GM19395 (cell line): ENCODE measurements at regions not wholly inside any gene's neighbourhood (a gene's known extent, or its start where the extent isn't known, plus 50 kb on each side); places are given as distances from the start of the nearest gene placed in this dataset.

Experiments
- ATAC-seq: cut with Tn5 transposase; IDR thresholded peaks from one replicate; pipeline ENCODE4 v1.9.1; 2021; ENCODE audit warnings: mild to moderate bottlenecking, moderate library complexity; ENCODE audit not compliant: unreplicated experiment

GRCh38 chr2:147792966-147793617 is 51.7 kb upstream of the ACVR2A start:
- ATAC-seq, result no peak

- ATAC-seq, result no peak
Observed at GRCh38 chr2:147790580-147790979, 54.2 kb upstream of the ACVR2A start.

- ATAC-seq, result no peak
Observed at GRCh38 chr2:147789720-147790119, 55.1 kb upstream of the ACVR2A start.

DNA sequence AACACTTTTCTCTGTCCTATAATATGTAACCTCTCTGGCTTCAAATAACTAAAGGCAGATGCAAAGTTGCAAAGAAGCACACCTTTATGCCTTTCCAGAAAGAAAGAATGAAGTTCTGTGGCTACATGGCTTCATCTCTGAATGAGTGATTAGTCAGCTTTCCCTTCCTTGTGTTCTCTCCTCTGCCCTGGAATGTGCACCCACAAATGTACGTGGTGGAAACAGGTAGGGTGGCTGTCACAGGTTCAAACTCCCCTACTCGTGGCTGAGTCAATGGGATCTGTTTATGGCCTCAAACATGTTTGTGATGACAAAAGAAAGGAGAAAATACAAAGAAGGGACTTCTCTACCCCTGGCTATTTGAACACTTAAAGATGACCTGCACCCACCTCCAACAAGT is 55.5 kb upstream of the ACVR2A start:
- ATAC-seq, result no peak

DNA sequence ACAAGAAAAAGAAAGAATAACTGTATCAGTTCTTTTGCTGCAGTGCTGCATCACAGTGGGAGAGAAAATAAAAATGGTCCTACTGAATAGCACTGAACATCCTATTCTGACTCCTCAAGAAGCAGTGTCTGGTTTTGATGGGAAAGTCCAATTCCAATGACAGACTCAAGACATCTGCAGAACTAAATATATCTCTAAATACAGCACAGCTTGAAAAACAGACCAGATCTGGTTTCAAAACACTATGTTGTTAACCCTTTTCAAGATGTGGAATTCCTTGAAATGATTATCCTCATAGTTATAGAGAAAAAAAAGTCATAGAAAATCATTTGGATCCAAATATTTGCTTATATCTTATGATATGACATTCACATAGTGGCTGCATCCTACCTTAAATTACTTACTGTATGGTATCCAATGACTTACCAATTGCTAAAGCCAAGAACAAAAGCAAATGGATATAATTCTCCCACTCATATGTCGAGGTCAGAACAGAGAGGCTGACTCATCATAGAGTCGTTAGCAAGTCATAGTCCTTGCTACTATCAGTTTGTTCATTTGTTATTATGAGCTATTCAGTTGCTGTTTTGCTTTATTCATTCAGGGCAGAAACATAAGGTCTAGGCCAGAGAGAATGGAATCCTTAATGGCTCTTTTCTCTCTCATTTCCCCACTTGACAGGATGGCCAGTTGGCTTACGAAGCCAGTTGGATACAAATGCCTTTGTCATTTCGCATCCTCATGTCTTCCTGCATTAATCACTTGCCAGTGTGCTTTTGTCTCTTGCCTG is 62.5 kb upstream of the ACVR2A start:
- no peak for ATAC-seq

DNA sequence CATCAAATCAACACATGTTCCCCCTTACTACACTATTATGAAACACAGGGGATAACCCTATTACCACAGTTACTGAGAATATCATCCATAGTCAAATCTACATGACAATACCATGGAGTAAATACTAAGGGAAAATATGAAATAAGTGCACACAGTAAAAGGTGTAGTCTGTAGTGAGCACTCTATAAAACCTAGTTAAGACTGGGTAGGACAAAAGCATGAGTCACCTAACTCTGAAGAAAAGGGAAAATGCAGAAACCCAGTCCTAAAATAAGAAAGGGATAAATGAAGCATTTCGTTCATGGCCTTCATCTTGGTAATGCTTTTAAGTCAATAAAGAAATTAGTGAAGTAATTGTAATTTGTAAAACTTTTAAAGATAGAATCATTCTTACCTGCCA is 65.4 kb upstream of the ACVR2A start:
- ATAC-seq, result no peak

- no peak for ATAC-seq
Observed at GRCh38 chr2:147777394-147777793, 67.4 kb upstream of the ACVR2A start.

DNA sequence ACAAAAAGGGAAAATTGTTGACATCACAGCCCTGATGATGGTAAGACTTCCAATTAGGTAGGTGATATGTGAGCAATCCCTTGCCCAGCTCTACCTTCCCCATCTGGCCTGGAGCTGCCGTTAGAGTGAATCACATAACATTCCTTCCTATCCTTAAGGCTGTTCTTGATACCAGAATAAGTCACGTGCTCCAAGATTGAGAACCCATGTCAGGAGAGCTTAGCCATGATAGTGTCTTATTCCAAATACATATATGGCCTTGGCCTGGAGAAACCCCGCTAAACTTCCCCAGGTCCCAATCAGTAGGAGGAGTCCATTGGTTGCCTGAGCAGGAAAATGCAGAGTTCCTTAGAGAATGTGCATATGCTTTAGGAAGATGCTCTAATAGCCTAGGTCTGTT is 70.0 kb upstream of the ACVR2A start:
- no peak for ATAC-seq

DNA sequence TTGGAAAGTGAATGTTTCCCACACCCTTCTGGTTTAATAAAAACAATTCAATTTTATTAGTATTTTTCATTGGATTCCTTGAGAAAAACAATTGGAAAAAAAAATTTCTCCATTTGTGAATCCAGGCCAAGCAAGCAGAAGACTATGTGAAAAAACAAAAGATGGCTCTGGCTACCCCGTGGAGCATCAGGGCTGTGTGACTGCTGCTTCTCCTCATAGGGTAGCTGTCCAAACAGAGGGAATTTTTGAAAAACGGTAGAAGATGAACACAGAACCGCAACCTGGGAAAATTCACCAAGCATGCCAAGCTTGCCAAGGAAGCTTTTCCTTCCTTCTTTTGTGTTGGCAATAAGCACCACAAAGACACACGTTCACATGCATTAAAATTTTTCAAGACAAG is 71.3 kb upstream of the ACVR2A start:
- ATAC-seq, result no peak

- ATAC-seq, result no peak
Observed at GRCh38 chr2:147772781-147773180, 72.0 kb upstream of the ACVR2A start.

DNA sequence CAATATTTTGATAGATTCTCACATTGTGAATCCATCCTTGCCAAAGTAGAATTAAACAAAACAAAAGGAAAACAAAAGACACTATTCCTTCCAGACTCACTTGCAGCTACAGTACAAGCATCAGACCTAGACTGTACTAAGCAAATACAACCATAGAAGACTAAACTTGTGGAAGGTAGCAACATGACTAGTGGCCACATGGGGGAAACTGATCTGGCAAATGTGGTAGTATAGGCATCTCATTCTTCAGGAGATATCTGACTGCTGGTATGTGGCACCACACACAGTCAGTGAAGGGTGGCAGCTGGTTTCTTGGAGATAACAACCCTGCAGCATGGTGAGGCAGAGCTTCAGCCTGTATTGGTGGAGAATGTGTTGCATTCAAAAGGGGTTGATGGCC is 81.0 kb upstream of the ACVR2A start:
- ATAC-seq, result no peak

DNA sequence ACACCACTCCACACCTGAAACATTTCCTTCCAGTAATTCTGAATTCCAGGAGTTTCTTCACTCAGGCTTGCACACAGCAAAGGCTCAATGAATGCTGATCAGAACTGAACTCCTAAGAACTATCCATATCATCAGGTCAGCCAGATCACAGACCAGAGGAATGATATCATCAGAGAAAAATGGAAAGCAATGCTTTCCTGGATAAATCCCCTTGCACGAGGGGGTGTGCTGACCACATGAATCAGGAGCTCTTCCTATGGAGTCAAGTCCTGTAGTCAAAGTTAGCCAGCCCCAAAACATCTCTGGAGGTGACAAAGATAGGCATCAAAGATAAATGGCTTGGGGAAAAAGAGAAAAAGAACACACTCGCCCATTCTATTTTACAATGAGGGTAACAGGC is 83.8 kb upstream of the ACVR2A start:
- ATAC-seq, result no peak

GRCh38 chr2:147759536-147759935 is 85.3 kb upstream of the ACVR2A start:
- no peak for ATAC-seq

- no peak for ATAC-seq
Observed at GRCh38 chr2:147758821-147759220, 86.0 kb upstream of the ACVR2A start.

- ATAC-seq, result no peak
Observed at GRCh38 chr2:147756069-147756468, 88.8 kb upstream of the ACVR2A start.

DNA sequence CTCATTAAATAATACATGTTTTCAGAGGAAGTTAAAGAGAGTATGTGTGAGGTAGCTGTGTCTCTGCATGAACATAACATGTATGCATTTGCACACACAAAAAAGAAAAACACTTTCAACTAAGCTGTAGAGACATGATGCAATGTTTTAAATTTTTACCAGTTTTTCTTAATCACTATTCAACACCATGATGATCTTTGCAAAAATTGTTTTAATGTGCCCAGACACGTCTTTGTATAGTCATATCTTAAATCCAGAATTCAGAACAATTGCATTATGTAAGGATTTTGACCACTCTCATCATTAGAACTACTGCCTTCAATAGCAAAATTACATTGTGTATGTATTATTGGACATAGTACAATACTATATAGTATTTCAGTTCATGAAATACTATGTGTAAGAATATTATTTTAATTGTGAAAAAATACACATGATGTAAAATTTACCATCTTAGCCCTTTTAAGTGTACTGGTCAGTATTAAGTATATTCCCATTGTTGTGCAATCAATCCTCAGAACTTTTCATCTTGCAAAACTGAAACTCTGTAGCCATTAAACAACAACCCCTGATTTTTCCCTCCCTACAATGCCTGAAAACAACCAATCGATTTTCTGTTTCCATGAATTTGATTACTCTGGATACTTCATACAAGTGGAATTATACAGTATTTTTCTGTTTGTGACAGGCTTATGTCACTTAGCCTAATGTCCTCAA is 104.5 kb upstream of the ACVR2A start:
- no peak for ATAC-seq

- ATAC-seq, result no peak
Observed at GRCh38 chr2:147739508-147739907, 105.3 kb upstream of the ACVR2A start.

DNA sequence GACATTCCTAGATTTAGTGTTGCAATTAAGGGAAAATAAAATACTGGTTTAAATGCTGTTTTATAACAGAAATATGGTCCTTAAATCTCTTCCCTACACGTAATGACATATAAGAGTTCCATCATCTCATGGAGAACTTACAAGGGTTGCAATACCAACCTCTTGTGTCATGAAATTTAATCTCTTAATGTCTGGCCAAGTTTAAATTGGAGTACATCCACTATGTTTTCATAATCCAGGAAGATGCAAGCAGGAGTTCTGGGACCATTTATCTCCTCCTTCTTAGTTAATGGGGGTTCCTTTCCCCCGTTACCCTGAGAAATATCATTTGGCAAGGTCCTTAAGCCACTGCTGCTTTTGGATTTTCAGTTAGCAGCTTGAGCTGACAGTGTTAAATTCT is 126.0 kb upstream of the ACVR2A start:
- ATAC-seq, result no peak

- no peak for ATAC-seq
Observed at GRCh38 chr2:147716906-147717305, 127.9 kb upstream of the ACVR2A start.

- ATAC-seq, result peak; percentile 81
Observed at GRCh38 chr2:147715807-147716206, 129.0 kb upstream of the ACVR2A start.

GRCh38 chr2:147714582-147714981 is 130.2 kb upstream of the ACVR2A start:
- ATAC-seq, result no peak

DNA sequence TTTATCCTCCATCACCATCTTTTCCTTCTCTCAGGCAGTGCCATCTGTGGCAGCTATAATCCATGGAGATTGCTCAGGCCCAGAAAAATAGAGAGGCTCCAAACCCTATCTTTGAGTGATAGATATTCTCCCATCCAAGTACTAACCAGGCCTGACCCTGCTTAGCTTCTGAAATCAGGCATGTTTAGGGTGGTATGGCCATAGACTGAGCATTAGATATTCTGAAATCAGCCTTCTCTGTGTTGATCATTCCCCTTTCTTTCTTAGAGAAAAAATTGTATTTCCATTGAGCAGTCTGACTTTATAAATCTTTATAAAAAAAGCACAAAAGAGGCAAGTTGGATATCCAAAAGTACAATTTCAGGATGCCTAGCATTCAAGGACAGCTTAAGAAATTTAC is 131.5 kb upstream of the ACVR2A start:
- ATAC-seq, result no peak
